ENCODE measurements at regions not wholly inside any gene's neighbourhood (a gene's known extent, or its start where the extent isn't known, plus 50 kb on each side); places are given as distances from the start of the nearest gene placed in this dataset.
"Not testable (repeated sequence)": the region's sequence is repeated elsewhere in the genome, so short reads cannot be mapped to it uniquely, and the experiment has no call there.

GRCh38 chr3:86413645-86414044 is 577.3 kb downstream of the VGLL3 start:
- TF ChIP-seq CTCF (conservative IDR thresholded peaks at IDR 0.05; ENCODE audit: low read depth, low read length): no peak
- no peaks in the 10 kb centered on the region for H3K27me3 ChIP-seq (ENCODE audit: insufficient read depth, low read depth)
- H4K20me1 ChIP-seq (ENCODE audit: insufficient read depth): no peaks in the 10 kb centered on the region
- H3K79me2 ChIP-seq (ENCODE audit: insufficient read depth, low read depth): no peaks in the 10 kb centered on the region
- no peak overlapping the region for H3K4me3 ChIP-seq (IDR thresholded peaks at IDR 0.05; ENCODE audit: insufficient read depth, low read depth, low read length)
- no peaks in the 10 kb centered on the region for H3K36me3 ChIP-seq (ENCODE audit: insufficient read depth)
- no peak overlapping the region for H3K27ac ChIP-seq
- H2AFZ ChIP-seq (ENCODE audit: low read depth): no peak overlapping the region
- H3K9ac ChIP-seq: no peak overlapping the region
- no peak overlapping the region for H3K4me2 ChIP-seq
- no peaks in the 10 kb centered on the region for H3K4me1 ChIP-seq (ENCODE audit: low read depth, poor library complexity, severe bottlenecking)

DNA sequence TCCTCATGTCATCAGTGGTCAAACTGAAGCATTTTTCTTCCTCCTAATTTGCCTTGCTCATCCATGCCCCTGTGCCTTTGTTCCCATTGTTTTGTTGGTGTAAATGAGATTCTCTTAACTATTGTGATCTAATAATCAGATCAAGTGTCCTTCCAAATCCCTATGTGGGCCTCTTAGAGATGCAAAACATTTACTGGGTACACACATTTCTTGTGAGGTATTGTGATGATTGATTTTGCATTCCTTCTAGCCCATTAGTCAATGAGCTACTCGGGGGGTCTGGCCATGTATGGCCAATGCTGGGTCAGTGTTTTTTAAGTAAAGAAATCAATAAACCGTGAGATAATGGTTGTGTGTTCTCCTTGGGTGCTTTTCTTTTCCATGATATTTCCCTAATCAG is 580.4 kb downstream of the VGLL3 start:
- Histone ChIP-seq H2AFZ (ENCODE audit: low read depth) (no peak overlapping the region), H3K4me3 (IDR thresholded peaks at IDR 0.05; ENCODE audit: insufficient read depth, low read depth, low read length) (no peak overlapping the region), H3K4me1 (ENCODE audit: low read depth, poor library complexity, severe bottlenecking) (no peaks in the 10 kb centered on the region), H4K20me1 (ENCODE audit: insufficient read depth) (no peaks in the 10 kb centered on the region), H3K9ac (no peak overlapping the region), H3K4me2 (no peak overlapping the region), H3K79me2 (ENCODE audit: insufficient read depth, low read depth) (no peaks in the 10 kb centered on the region), H3K36me3 (ENCODE audit: insufficient read depth) (no peaks in the 10 kb centered on the region), H3K27me3 (ENCODE audit: insufficient read depth, low read depth) (no peaks in the 10 kb centered on the region), H3K27ac (no peak overlapping the region)
- no peak for TF ChIP-seq CTCF (conservative IDR thresholded peaks at IDR 0.05; ENCODE audit: low read depth, low read length)

- H3K9ac ChIP-seq; H3K79me2 ChIP-seq (ENCODE audit: insufficient read depth, low read depth); H2AFZ ChIP-seq (ENCODE audit: low read depth); H3K4me3 ChIP-seq (IDR thresholded peaks at IDR 0.05; ENCODE audit: insufficient read depth, low read depth, low read length); H3K27me3 ChIP-seq (ENCODE audit: insufficient read depth, low read depth); H3K27ac ChIP-seq; H3K4me1 ChIP-seq (ENCODE audit: low read depth, poor library complexity, severe bottlenecking); H3K36me3 ChIP-seq (ENCODE audit: insufficient read depth); H4K20me1 ChIP-seq (ENCODE audit: insufficient read depth); H3K4me2 ChIP-seq: not testable (repeated sequence)
Measured at GRCh38 chr3:86389759-86390158, 601.2 kb downstream of the VGLL3 start.

- no peaks in the 10 kb centered on the region for H3K79me2 ChIP-seq (ENCODE audit: insufficient read depth, low read depth)
- H2AFZ ChIP-seq (ENCODE audit: low read depth): no peak overlapping the region
- H3K36me3 ChIP-seq (ENCODE audit: insufficient read depth): no peaks in the 10 kb centered on the region
- no peaks in the 10 kb centered on the region for H4K20me1 ChIP-seq (ENCODE audit: insufficient read depth)
- no peak overlapping the region for H3K27ac ChIP-seq
- H3K27me3 ChIP-seq (ENCODE audit: insufficient read depth, low read depth): no peaks in the 10 kb centered on the region
- H3K4me2 ChIP-seq: no peak overlapping the region
- no peak overlapping the region for H3K9ac ChIP-seq
- TF ChIP-seq CTCF (conservative IDR thresholded peaks at IDR 0.05; ENCODE audit: low read depth, low read length): no peak
- no peaks in the 10 kb centered on the region for H3K4me1 ChIP-seq (ENCODE audit: low read depth, poor library complexity, severe bottlenecking)
- no peak overlapping the region for H3K4me3 ChIP-seq (IDR thresholded peaks at IDR 0.05; ENCODE audit: insufficient read depth, low read depth, low read length)
Measured at GRCh38 chr3:86388820-86389219, 602.1 kb downstream of the VGLL3 start.

DNA sequence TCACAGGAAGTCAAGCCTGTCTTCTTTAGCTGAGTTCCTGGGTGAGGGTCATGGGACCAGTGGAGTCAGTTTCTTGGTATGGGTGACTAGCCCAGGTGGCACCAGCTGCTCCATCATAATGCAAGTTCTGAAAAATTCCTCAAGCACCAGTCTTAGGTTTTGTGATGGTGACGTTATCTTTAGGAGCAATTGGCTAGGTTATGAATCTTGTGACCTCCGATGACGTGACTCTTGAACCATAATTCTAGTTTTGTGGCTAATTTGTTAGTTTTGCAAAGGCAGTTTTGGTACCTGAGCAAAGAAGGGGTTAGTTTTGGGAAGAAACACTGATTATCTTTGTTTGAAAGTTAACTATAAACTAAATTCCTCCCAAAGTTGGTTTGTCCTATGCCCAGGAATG is 608.4 kb downstream of the VGLL3 start:
- Histone ChIP-seq H3K27me3 (ENCODE audit: insufficient read depth, low read depth) (no peaks in the 10 kb centered on the region), H3K36me3 (ENCODE audit: insufficient read depth) (no peaks in the 10 kb centered on the region), H3K27ac (no peak overlapping the region), H3K4me2 (no peak overlapping the region), H3K9ac (no peak overlapping the region), H2AFZ (ENCODE audit: low read depth) (no peak overlapping the region), H3K4me1 (ENCODE audit: low read depth, poor library complexity, severe bottlenecking) (no peaks in the 10 kb centered on the region), H4K20me1 (ENCODE audit: insufficient read depth) (no peaks in the 10 kb centered on the region), H3K4me3 (IDR thresholded peaks at IDR 0.05; ENCODE audit: insufficient read depth, low read depth, low read length) (no peak overlapping the region), H3K79me2 (ENCODE audit: insufficient read depth, low read depth) (no peaks in the 10 kb centered on the region)
- TF ChIP-seq CTCF (conservative IDR thresholded peaks at IDR 0.05; ENCODE audit: low read depth, low read length): no peak

Measured in KMS-11 (cell line).